Hepatic stellate cell (primary cell): ENCODE measurements at regions not wholly inside any gene's neighbourhood (a gene's known extent, or its start where the extent isn't known, plus 50 kb on each side); places are given as distances from the start of the nearest gene placed in this dataset.

ENCODE experiments used
- DNase-seq: peaks from one replicate; pipeline ENCODE4 v3.0.0; 2011; ENCODE audit warnings: low spot score

- no peak for DNase-seq
Measured at GRCh38 chr20:62563561-62563960, 78.7 kb upstream of the SLCO4A1 start.

GRCh38 chr20:62564456-62565245, 77.7 kb upstream of the SLCO4A1 start:
- DNase-seq, result no peak

- no peak for DNase-seq
Measured at GRCh38 chr20:62566266-62566665, 76.0 kb upstream of the SLCO4A1 start.

GRCh38 chr20:62566771-62567170, 75.5 kb upstream of the SLCO4A1 start:
- DNase-seq, result no peak

- no peak for DNase-seq
Measured at GRCh38 chr20:62567246-62568044, 74.9 kb upstream of the SLCO4A1 start.

GRCh38 chr20:62568045-62568389, 74.3 kb upstream of the SLCO4A1 start:
- no peak for DNase-seq

- no peak for DNase-seq
Measured at GRCh38 chr20:62569615-62570014, 72.7 kb upstream of the SLCO4A1 start.

GRCh38 chr20:62570403-62570802, 71.9 kb upstream of the SLCO4A1 start:
- DNase-seq, result no peak

- DNase-seq, result no peak
Measured at GRCh38 chr20:62570897-62571668, 71.2 kb upstream of the SLCO4A1 start.

GRCh38 chr20:62571669-62572344, 70.5 kb upstream of the SLCO4A1 start:
- DNase-seq, result no peak

- no peak for DNase-seq
Measured at GRCh38 chr20:62572980-62573379, 69.3 kb upstream of the SLCO4A1 start.

- no peak for DNase-seq
Measured at GRCh38 chr20:62573817-62574216, 68.5 kb upstream of the SLCO4A1 start.

- no peak for DNase-seq
Measured at GRCh38 chr20:62574230-62574993, 67.9 kb upstream of the SLCO4A1 start.

- DNase-seq, result no peak
Measured at GRCh38 chr20:62575976-62576722, 66.2 kb upstream of the SLCO4A1 start.

- DNase-seq, result peak; percentile 38
Measured at GRCh38 chr20:62576815-62577489, 65.4 kb upstream of the SLCO4A1 start.

GRCh38 chr20:62577490-62577836, 64.8 kb upstream of the SLCO4A1 start:
- DNase-seq, result no peak

- no peak for DNase-seq
Measured at GRCh38 chr20:62578294-62578897, 63.9 kb upstream of the SLCO4A1 start.

- no peak for DNase-seq
Measured at GRCh38 chr20:62580052-62580451, 62.3 kb upstream of the SLCO4A1 start.

GRCh38 chr20:62580733-62581132, 61.6 kb upstream of the SLCO4A1 start:
- no peak for DNase-seq

- DNase-seq, result no peak
Measured at GRCh38 chr20:62581308-62581707, 61.0 kb upstream of the SLCO4A1 start.
